Bronchial epithelial cell (primary cell): ENCODE measurements at regions not wholly inside any gene's neighbourhood (a gene's known extent, or its start where the extent isn't known, plus 50 kb on each side); places are given as distances from the start of the nearest gene placed in this dataset.

Experiments
- DNase-seq: peaks from one replicate; pipeline ENCODE4 v3.0.0-alpha.2; 2010; ENCODE audit warnings: low read depth
- FAIRE-seq: peaks from 2 replicates; lab custom pipeline; 2011; peaks lifted over from hg19 to GRCh38; lab: Jason Lieb, UNC
- H3K27me3 ChIP-seq: 2 replicates; pipeline ENCODE4 v1.5.1; 2011; ENCODE audit warnings: low read length; ENCODE audit not compliant: control insufficient read depth, insufficient read depth
- H3K36me3 ChIP-seq: 2 replicates; pipeline ENCODE4 v1.5.1; 2011; ENCODE audit warnings: low read length; ENCODE audit not compliant: control insufficient read depth, insufficient read depth
- H3K4me3 ChIP-seq: 2 replicates; pipeline ENCODE4 v1.5.1; 2011; ENCODE audit warnings: mild to moderate bottlenecking, low read depth, low read length, control low read depth
- TF ChIP-seq, protein P1 (sequence below): IDR thresholded peaks from 2 replicates; pipeline ENCODE4 v1.5.1; 2011; ENCODE audit warnings: mild to moderate bottlenecking, moderate library complexity, low read length, control low read depth, inconsistent platforms; ENCODE audit not compliant: insufficient read depth, severe bottlenecking

DNA sequence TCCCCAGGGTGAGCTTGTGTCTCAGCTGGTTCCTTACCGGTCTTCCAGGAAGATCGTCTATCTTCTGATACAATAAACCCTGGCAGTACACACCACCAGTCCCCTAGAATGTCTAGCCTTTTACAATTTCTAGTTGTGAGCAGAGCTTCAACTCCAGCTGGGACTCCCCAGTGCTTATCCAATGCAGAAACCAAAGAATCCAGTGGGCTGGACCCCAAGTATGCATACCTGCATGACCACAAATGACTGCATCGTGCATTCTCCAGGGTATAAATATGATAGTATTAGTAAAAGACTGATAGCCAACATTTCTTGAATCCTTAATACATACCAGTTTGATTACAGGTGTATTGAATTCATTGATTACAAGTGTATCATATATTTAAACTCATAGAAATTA is 176.0 kb downstream of the SATB1 start:
- Histone ChIP-seq H3K4me3 (no peak overlapping the region), H3K36me3 (no peaks in the 10 kb centered on the region), H3K27me3 (no peaks in the 10 kb centered on the region)
- DNase-seq (no peak), FAIRE-seq (no peak)
- TF ChIP-seq, protein P1, sequence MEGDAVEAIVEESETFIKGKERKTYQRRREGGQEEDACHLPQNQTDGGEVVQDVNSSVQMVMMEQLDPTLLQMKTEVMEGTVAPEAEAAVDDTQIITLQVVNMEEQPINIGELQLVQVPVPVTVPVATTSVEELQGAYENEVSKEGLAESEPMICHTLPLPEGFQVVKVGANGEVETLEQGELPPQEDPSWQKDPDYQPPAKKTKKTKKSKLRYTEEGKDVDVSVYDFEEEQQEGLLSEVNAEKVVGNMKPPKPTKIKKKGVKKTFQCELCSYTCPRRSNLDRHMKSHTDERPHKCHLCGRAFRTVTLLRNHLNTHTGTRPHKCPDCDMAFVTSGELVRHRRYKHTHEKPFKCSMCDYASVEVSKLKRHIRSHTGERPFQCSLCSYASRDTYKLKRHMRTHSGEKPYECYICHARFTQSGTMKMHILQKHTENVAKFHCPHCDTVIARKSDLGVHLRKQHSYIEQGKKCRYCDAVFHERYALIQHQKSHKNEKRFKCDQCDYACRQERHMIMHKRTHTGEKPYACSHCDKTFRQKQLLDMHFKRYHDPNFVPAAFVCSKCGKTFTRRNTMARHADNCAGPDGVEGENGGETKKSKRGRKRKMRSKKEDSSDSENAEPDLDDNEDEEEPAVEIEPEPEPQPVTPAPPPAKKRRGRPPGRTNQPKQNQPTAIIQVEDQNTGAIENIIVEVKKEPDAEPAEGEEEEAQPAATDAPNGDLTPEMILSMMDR, result no peak

DNA sequence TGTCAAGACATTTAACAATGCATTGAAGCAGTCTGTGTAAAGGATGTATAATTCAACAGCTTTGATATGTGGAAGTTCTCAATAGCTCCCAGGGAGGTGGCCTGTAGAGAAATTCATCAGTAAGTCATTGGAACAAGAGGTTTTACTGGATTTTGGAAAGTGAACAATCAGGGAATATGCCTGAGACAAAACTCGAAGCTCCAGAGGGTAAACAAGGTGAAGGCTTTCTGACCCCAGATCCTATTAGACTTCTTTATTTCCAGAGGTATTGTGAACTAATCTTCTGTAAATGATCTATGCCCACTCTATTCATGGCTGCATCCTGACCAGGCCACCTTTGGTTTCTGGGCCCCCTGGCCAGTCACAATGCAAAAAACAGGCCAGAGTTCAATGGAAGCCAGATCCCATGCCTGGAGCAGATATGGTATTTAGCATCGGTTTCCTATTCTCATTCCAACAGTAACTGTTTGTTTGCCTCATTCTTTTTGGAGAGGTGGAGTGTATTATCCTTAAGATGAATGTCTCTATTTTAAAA is 177.3 kb downstream of the SATB1 start:
- TF ChIP-seq, protein P1, result no peak
- FAIRE-seq, result peak; percentile 55
- H3K4me3 ChIP-seq, result no peak overlapping the region

DNA sequence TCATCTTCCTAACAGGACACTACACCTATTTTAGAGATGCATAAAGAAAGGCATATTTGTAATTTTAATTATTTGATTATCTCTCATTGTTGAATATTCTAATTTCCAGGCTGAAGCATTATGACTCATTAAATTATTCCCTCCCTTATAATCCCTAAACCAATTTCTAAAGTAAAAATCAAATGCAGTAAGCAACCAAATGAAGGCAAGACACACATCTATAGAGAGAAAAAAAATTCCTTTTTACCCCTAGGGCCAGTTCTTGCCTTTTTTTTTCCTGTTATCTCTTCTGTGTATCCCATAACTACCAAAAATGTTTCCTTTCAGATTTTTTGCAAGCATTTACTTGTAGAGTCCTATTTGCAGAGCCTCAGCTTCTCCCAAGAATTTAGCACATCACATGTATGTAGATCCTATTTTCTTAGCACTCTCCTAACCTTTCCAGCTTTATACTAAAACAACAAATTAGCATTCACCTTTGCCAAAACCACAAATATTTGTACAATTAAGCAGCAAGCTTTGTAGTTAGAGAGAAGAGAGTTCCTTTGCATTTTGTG is 177.9 kb downstream of the SATB1 start:
- H3K27me3 ChIP-seq, result no peaks in the 10 kb centered on the region
- H3K4me3 ChIP-seq, result no peak overlapping the region
- TF ChIP-seq, protein P1, result no peak
- DNase-seq (no peak), FAIRE-seq (no peak)
- H3K36me3 ChIP-seq, result no peaks in the 10 kb centered on the region

More for the DNA sequence above, 177.3 kb downstream of the SATB1 start:
- Histone ChIP-seq H3K27me3 (no peaks in the 10 kb centered on the region), H3K36me3 (no peaks in the 10 kb centered on the region)
- DNase-seq, result peak; percentile 13

DNA sequence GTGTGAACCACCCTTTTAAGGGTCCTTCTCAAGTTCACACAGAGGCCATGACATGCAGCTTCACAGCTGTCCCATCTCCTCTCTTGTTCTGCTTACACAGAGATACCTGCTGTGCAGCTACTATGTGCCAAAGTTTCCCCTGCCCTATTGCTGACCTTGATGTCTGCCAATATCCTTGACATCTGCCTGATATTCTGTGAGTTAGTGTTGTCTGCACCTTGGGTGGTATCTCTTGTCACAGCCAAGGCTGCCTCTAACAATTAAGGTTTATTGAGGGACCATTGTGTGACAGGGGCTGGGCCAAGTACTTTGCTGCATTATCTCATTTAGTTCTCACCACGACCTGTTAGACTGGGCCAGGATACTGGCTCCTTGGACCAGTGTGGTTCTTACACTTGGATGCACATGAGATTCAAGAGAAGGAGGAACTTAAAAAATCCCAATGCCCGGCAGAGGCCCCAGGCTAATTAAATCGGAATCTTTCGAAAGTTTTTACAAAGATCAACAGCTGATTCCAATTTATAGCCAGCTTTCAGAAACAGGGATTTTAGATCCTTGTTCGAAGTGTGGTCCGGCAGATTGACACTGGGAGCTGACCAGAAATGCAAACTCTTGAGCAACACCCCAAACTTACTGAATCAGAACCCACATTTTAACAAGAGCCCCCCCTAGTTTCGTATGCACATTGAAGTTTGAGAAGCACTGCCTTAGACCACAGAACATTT is 178.6 kb downstream of the SATB1 start:
- Histone ChIP-seq H3K4me3 (no peak overlapping the region), H3K27me3 (no peaks in the 10 kb centered on the region), H3K36me3 (no peaks in the 10 kb centered on the region)
- DNase-seq (no peak), FAIRE-seq (no peak)
- TF ChIP-seq, protein P1, result no peak

DNA sequence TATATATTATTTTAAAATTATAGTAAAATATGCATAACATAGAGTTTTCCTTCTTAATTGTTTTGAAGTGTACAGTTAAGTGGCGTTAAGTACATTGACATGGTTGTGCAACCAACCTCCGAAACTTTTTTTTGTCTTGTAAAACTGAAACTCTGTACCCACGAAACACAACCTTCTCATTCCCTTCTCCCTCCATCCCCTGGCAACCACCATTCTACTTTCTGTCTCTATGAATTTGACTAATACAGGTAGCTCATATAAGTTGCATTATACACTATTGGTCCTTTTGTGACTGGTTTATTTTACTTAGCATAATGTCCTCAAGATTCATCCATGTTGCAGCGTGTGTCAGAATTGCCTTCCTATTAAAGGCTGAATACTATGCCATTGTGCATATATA is 179.4 kb downstream of the SATB1 start:
- no peak overlapping the region for H3K4me3 ChIP-seq
- H3K27me3 ChIP-seq, result no peaks in the 10 kb centered on the region
- no peaks in the 10 kb centered on the region for H3K36me3 ChIP-seq
- TF ChIP-seq, protein P1, result no peak
- no peak for DNase-seq
- FAIRE-seq, result no peak
